ENCODE measurements at regions not wholly inside any gene's neighbourhood (a gene's known extent, or its start where the extent isn't known, plus 50 kb on each side); places are given as distances from the start of the nearest gene placed in this dataset.
"Not testable (repeated sequence)": the region's sequence is repeated elsewhere in the genome, so short reads cannot be mapped to it uniquely, and the experiment has no call there.

GRCh38 chr13:50230662-50230978 lies 215.4 kb downstream of the KCNRG start:
- peaks cover 16% of the 10 kb centered on the region for H3K4me1 Mint-ChIP-seq (ENCODE audit: insufficient read depth, unreplicated experiment)
- ChIA-PET CTCF (interaction anchor here (0.6 kb wide), 1 partner anchor 662 kb away, joined by 3 read pairs; no protein-coding TSS in a partner anchor), POLR2A (interaction anchor here (0.6 to 2.2 kb wide), 11 partner anchors 10 to 291 kb away, joined by 3 to 7 read pairs (median 3); no protein-coding TSS in a partner anchor)
- peak overlapping the region; percentile 47 for H3K27ac Mint-ChIP-seq (ENCODE audit: low read depth, unreplicated experiment)
- intact Hi-C loops (cut with micrococcal nuclease), result no loop called here
- H3K27me3 Mint-ChIP-seq (ENCODE audit: insufficient read depth, unreplicated experiment), result no peaks in the 10 kb centered on the region
- no peaks in the 10 kb centered on the region for H3K36me3 Mint-ChIP-seq (ENCODE audit: insufficient read depth, unreplicated experiment)
- no peak overlapping the region for H3K4me3 Mint-ChIP-seq (ENCODE audit: unreplicated experiment)
- BruUV-seq (replicated peaks), result no TSS peak
- H3K9me3 Mint-ChIP-seq (ENCODE audit: unreplicated experiment), result no peaks in the 10 kb centered on the region
- TF ChIP-seq CTCF (IDR thresholded peaks at IDR 0.05; ENCODE audit: unreplicated experiment), result no peak
- DNase-seq (ENCODE audit: unreplicated experiment), result no peak

- H3K27me3 Mint-ChIP-seq (ENCODE audit: insufficient read depth, unreplicated experiment); POLR2A ChIA-PET; DNase-seq (ENCODE audit: unreplicated experiment); CTCF ChIA-PET; intact Hi-C loops (cut with micrococcal nuclease); H3K27ac Mint-ChIP-seq (ENCODE audit: low read depth, unreplicated experiment); H3K4me3 Mint-ChIP-seq (ENCODE audit: unreplicated experiment); BruUV-seq (replicated peaks); H3K9me3 Mint-ChIP-seq (ENCODE audit: unreplicated experiment); H3K36me3 Mint-ChIP-seq (ENCODE audit: insufficient read depth, unreplicated experiment): not testable (repeated sequence)
- H3K4me1 Mint-ChIP-seq (ENCODE audit: insufficient read depth, unreplicated experiment), result peaks cover 16% of the 10 kb centered on the region
These were observed 218.3 kb downstream of the KCNRG start for GRCh38 chr13:50233574-50233973.

GRCh38 chr13:50235604-50236342 lies 220.5 kb downstream of the KCNRG start:
- no TSS peak for BruUV-seq (replicated peaks)
- CTCF ChIA-PET, result no interaction called here
- H3K27ac Mint-ChIP-seq (ENCODE audit: low read depth, unreplicated experiment), result no peak overlapping the region
- DNase-seq (ENCODE audit: unreplicated experiment), result no peak
- no peaks in the 10 kb centered on the region for H3K36me3 Mint-ChIP-seq (ENCODE audit: insufficient read depth, unreplicated experiment)
- H3K4me3 Mint-ChIP-seq (ENCODE audit: unreplicated experiment), result no peak overlapping the region
- H3K4me1 Mint-ChIP-seq (ENCODE audit: insufficient read depth, unreplicated experiment), result peaks cover 3% of the 10 kb centered on the region
- POLR2A ChIA-PET, result interaction anchor here (0.6 to 2.5 kb wide), 3 partner anchors 11 to 1298 kb away, joined by 4 to 11 read pairs (median 7); no protein-coding TSS in a partner anchor
- intact Hi-C loops (cut with micrococcal nuclease), result no loop called here
- no peaks in the 10 kb centered on the region for H3K9me3 Mint-ChIP-seq (ENCODE audit: unreplicated experiment)
- TF ChIP-seq CTCF (IDR thresholded peaks at IDR 0.05; ENCODE audit: unreplicated experiment), result no peak
- no peaks in the 10 kb centered on the region for H3K27me3 Mint-ChIP-seq (ENCODE audit: insufficient read depth, unreplicated experiment)

- no peak for TF ChIP-seq CTCF (IDR thresholded peaks at IDR 0.05; ENCODE audit: unreplicated experiment)
- H3K27me3 Mint-ChIP-seq (ENCODE audit: insufficient read depth, unreplicated experiment), result no peaks in the 10 kb centered on the region
- intact Hi-C loops (cut with micrococcal nuclease), result no loop called here
- DNase-seq (ENCODE audit: unreplicated experiment), result no peak
- no TSS peak for BruUV-seq (replicated peaks)
- CTCF ChIA-PET, result no interaction called here
- no peaks in the 10 kb centered on the region for H3K36me3 Mint-ChIP-seq (ENCODE audit: insufficient read depth, unreplicated experiment)
- H3K9me3 Mint-ChIP-seq (ENCODE audit: unreplicated experiment), result no peaks in the 10 kb centered on the region
- H3K27ac Mint-ChIP-seq (ENCODE audit: low read depth, unreplicated experiment), result no peak overlapping the region
- H3K4me1 Mint-ChIP-seq (ENCODE audit: insufficient read depth, unreplicated experiment), result no peaks in the 10 kb centered on the region
- POLR2A ChIA-PET, result interaction anchor here (1.9 to 2.5 kb wide), 2 partner anchors 12 to 14 kb away, joined by 7 to 11 read pairs; no protein-coding TSS in a partner anchor
- H3K4me3 Mint-ChIP-seq (ENCODE audit: unreplicated experiment), result no peak overlapping the region
These were observed 221.7 kb downstream of the KCNRG start for GRCh38 chr13:50236898-50237318.
